ENCODE measurements at regions not wholly inside any gene's neighbourhood (a gene's known extent, or its start where the extent isn't known, plus 50 kb on each side); places are given as distances from the start of the nearest gene placed in this dataset.

GRCh38 chr3:87621667-87622066, 345.3 kb upstream of the POU1F1 start:
- Histone ChIP-seq H3K27me3 (replicated peaks; ENCODE audit: insufficient read depth, low read length) (no peaks in the 10 kb centered on the region), H3K4me1 (ENCODE audit: low read length) (no peaks in the 10 kb centered on the region), H3K9ac (ENCODE audit: low read length) (no peak overlapping the region), H3K4me2 (ENCODE audit: low read depth, low read length) (no peak overlapping the region), H3K9me3 (replicated peaks; ENCODE audit: insufficient read depth, low read length) (no peaks in the 10 kb centered on the region; the same call in 1 of the 2 replicates), H3F3A (ENCODE audit: insufficient read depth, low read length) (no peaks in the 10 kb centered on the region), H3K9me2 (replicated peaks; ENCODE audit: insufficient read depth, low read length) (no peaks in the 10 kb centered on the region), H4K20me1 (ENCODE audit: insufficient read depth, low read length) (no peaks in the 10 kb centered on the region), H3K4me3 (ENCODE audit: low read length) (no peak overlapping the region), H2AFZ (ENCODE audit: low read length) (no peak overlapping the region), H3K79me2 (ENCODE audit: low read length) (no peaks in the 10 kb centered on the region), H3K36me3 (replicated peaks; ENCODE audit: insufficient read depth, low read length) (no peaks in the 10 kb centered on the region), H3K27ac (ENCODE audit: low read length) (no peak overlapping the region)
- DNase-seq = no peak
- TF ChIP-seq EZH2phosphoT487 (IDR thresholded peaks at IDR 0.05; ENCODE audit: low read length) (no peak), EZH2 (optimal IDR thresholded peaks at IDR 0.05; ENCODE audit: low read depth, low read length) (no peak)
- TF ChIP-seq, protein P1, sequence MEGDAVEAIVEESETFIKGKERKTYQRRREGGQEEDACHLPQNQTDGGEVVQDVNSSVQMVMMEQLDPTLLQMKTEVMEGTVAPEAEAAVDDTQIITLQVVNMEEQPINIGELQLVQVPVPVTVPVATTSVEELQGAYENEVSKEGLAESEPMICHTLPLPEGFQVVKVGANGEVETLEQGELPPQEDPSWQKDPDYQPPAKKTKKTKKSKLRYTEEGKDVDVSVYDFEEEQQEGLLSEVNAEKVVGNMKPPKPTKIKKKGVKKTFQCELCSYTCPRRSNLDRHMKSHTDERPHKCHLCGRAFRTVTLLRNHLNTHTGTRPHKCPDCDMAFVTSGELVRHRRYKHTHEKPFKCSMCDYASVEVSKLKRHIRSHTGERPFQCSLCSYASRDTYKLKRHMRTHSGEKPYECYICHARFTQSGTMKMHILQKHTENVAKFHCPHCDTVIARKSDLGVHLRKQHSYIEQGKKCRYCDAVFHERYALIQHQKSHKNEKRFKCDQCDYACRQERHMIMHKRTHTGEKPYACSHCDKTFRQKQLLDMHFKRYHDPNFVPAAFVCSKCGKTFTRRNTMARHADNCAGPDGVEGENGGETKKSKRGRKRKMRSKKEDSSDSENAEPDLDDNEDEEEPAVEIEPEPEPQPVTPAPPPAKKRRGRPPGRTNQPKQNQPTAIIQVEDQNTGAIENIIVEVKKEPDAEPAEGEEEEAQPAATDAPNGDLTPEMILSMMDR (IDR thresholded peaks at IDR 0.05; ENCODE audit: low read length) = no peak

DNA sequence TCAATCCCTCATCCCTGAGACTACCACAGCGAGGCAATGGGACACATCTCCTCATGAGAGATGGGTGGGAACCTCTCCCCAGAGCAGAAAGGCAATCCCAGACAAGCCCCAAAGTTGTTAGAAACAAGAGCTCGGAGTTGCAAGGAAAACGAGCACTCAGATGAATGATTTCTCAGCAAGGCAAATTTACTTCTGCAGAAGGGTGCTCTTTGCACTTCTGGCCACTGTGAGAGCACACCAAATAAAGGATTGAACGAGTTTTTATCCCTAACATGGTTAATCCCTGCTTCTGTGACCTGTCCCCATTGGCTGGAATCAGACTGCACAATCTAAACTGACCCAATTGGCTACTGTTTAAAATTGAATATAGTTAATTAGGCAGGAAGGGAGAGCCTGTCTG, 339.1 kb upstream of the POU1F1 start:
- Histone ChIP-seq H3K4me3 (ENCODE audit: low read length) (no peak overlapping the region), H3K27me3 (replicated peaks; ENCODE audit: insufficient read depth, low read length) (no peaks in the 10 kb centered on the region), H3K36me3 (replicated peaks; ENCODE audit: insufficient read depth, low read length) (no peaks in the 10 kb centered on the region), H2AFZ (ENCODE audit: low read length) (no peak overlapping the region), H3K9ac (ENCODE audit: low read length) (no peak overlapping the region), H3K27ac (ENCODE audit: low read length) (no peak overlapping the region), H3K4me1 (ENCODE audit: low read length) (no peaks in the 10 kb centered on the region), H3K4me2 (ENCODE audit: low read depth, low read length) (no peak overlapping the region), H3K9me3 (replicated peaks; ENCODE audit: insufficient read depth, low read length) (no peaks in the 10 kb centered on the region; the same call in none of the 2 replicates), H3K9me2 (replicated peaks; ENCODE audit: insufficient read depth, low read length) (no peaks in the 10 kb centered on the region), H4K20me1 (ENCODE audit: insufficient read depth, low read length) (no peaks in the 10 kb centered on the region), H3K79me2 (ENCODE audit: low read length) (no peaks in the 10 kb centered on the region), H3F3A (ENCODE audit: insufficient read depth, low read length) (no peaks in the 10 kb centered on the region)
- TF ChIP-seq, protein P1 (IDR thresholded peaks at IDR 0.05; ENCODE audit: low read length) = no peak
- TF ChIP-seq EZH2phosphoT487 (IDR thresholded peaks at IDR 0.05; ENCODE audit: low read length) (no peak), EZH2 (optimal IDR thresholded peaks at IDR 0.05; ENCODE audit: low read depth, low read length) (no peak)
- no peak for DNase-seq

GRCh38 chr3:87614998-87615397, 338.6 kb upstream of the POU1F1 start:
- Histone ChIP-seq H3K27me3 (replicated peaks; ENCODE audit: insufficient read depth, low read length) (no peaks in the 10 kb centered on the region), H3K27ac (ENCODE audit: low read length) (no peak overlapping the region), H3K36me3 (replicated peaks; ENCODE audit: insufficient read depth, low read length) (no peaks in the 10 kb centered on the region), H3K4me1 (ENCODE audit: low read length) (no peaks in the 10 kb centered on the region), H3F3A (ENCODE audit: insufficient read depth, low read length) (no peaks in the 10 kb centered on the region), H3K4me2 (ENCODE audit: low read depth, low read length) (no peak overlapping the region), H2AFZ (ENCODE audit: low read length) (no peak overlapping the region), H3K4me3 (ENCODE audit: low read length) (no peak overlapping the region), H3K79me2 (ENCODE audit: low read length) (no peaks in the 10 kb centered on the region), H3K9ac (ENCODE audit: low read length) (no peak overlapping the region), H3K9me3 (replicated peaks; ENCODE audit: insufficient read depth, low read length) (no peaks in the 10 kb centered on the region; the same call in none of the 2 replicates), H3K9me2 (replicated peaks; ENCODE audit: insufficient read depth, low read length) (no peaks in the 10 kb centered on the region), H4K20me1 (ENCODE audit: insufficient read depth, low read length) (no peaks in the 10 kb centered on the region)
- no peak for TF ChIP-seq EZH2 (optimal IDR thresholded peaks at IDR 0.05; ENCODE audit: low read depth, low read length)
- TF ChIP-seq EZH2phosphoT487 (IDR thresholded peaks at IDR 0.05; ENCODE audit: low read length) = no peak
- TF ChIP-seq, protein P1 (IDR thresholded peaks at IDR 0.05; ENCODE audit: low read length) = no peak
- no peak for DNase-seq
